ENCODE measurements at regions not wholly inside any gene's neighbourhood (a gene's known extent, or its start where the extent isn't known, plus 50 kb on each side); places are given as distances from the start of the nearest gene placed in this dataset.

DNA sequence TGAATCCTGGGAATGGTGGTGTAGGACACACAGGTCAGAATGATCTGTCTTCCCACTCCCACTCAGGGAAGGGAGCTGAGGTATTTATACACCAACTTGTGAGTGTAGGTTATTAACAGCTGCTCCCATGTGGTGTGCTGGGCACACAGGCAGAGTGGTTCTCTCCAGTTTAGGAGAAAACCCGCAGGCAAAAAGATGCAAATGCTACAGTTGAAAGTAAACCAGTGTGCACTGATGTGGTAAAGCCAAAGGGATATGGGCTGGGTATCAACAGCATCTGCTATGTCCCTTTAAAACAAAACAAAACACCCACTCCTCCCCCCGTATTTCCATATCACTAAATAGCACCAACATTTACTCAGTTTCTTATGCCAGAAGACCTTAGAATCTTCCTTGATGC, 75.4 kb upstream of the SYT13 start:
- Histone ChIP-seq H3K9me3 (no peaks in the 10 kb centered on the region), H3K4me1 (no peaks in the 10 kb centered on the region), H3K27me3 (peaks cover 0 to 6% (median 0%) of the 10 kb centered on the region in 3 donors), H3K36me3 (no peaks in the 10 kb centered on the region), H3K27ac (no peak overlapping the region), H3K4me3 (no peak overlapping the region)
- WGBS, 5 donors = 62 to 75% (median 72%) methylated on average over 2 of the region's 2 CpGs
- no peak for DNase-seq
- intact Hi-C loops (cut with DNase I; ENCODE audit: low total_unique reads) = no loop called here
- TF ChIP-seq, protein P1, sequence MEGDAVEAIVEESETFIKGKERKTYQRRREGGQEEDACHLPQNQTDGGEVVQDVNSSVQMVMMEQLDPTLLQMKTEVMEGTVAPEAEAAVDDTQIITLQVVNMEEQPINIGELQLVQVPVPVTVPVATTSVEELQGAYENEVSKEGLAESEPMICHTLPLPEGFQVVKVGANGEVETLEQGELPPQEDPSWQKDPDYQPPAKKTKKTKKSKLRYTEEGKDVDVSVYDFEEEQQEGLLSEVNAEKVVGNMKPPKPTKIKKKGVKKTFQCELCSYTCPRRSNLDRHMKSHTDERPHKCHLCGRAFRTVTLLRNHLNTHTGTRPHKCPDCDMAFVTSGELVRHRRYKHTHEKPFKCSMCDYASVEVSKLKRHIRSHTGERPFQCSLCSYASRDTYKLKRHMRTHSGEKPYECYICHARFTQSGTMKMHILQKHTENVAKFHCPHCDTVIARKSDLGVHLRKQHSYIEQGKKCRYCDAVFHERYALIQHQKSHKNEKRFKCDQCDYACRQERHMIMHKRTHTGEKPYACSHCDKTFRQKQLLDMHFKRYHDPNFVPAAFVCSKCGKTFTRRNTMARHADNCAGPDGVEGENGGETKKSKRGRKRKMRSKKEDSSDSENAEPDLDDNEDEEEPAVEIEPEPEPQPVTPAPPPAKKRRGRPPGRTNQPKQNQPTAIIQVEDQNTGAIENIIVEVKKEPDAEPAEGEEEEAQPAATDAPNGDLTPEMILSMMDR (IDR thresholded peaks at IDR 0.05) = no peak
- TF ChIP-seq EP300 (IDR thresholded peaks at IDR 0.05) (no peak), POLR2AphosphoS5 (IDR thresholded peaks at IDR 0.05) (no peak), POLR2A (IDR thresholded peaks at IDR 0.05) (no peak)

DNA sequence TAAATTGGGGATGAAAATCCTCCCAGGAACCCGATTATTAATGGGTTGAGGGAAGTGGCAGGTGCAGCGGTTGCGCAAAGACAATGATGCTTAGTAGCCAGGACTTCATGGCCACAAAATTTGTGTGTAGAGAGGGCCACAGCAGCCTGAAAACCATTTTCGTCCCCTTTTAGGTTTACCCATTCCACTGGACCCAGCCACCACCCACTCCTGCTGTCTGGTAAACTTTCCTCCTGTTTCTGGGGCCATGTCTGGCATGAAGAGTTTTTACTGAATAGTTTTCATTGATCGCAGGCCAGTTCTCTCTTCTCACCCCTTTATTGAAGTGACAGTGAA, 69.5 kb upstream of the SYT13 start:
- H3K27ac ChIP-seq = peak overlapping the region in 4 of 5 donors; percentile 48 to 77 (median 69)
- peaks cover 0 to 19% (median 3%) of the 10 kb centered on the region in 3 donors for H3K27me3 ChIP-seq
- TF ChIP-seq POLR2A (IDR thresholded peaks at IDR 0.05) (no peak), POLR2AphosphoS5 (IDR thresholded peaks at IDR 0.05) (no peak), EP300 (IDR thresholded peaks at IDR 0.05) (no peak)
- TF ChIP-seq, protein P1 (IDR thresholded peaks at IDR 0.05) = no peak
- WGBS, 5 donors = 13 to 27% (median 23%) methylated on average over 5 of the region's 5 CpGs
- intact Hi-C loops (cut with DNase I; ENCODE audit: low total_unique reads) = no loop called here
- peak in 1 of 2 donors; percentile 15 for DNase-seq
- no peaks in the 10 kb centered on the region for H3K9me3 ChIP-seq
- peak overlapping the region; percentile 56 to 69 (median 63) for H3K4me3 ChIP-seq
- H3K4me1 ChIP-seq = peaks cover 6 to 18% (median 12%) of the 10 kb centered on the region in 4 donors
- no peaks in the 10 kb centered on the region for H3K36me3 ChIP-seq

DNA sequence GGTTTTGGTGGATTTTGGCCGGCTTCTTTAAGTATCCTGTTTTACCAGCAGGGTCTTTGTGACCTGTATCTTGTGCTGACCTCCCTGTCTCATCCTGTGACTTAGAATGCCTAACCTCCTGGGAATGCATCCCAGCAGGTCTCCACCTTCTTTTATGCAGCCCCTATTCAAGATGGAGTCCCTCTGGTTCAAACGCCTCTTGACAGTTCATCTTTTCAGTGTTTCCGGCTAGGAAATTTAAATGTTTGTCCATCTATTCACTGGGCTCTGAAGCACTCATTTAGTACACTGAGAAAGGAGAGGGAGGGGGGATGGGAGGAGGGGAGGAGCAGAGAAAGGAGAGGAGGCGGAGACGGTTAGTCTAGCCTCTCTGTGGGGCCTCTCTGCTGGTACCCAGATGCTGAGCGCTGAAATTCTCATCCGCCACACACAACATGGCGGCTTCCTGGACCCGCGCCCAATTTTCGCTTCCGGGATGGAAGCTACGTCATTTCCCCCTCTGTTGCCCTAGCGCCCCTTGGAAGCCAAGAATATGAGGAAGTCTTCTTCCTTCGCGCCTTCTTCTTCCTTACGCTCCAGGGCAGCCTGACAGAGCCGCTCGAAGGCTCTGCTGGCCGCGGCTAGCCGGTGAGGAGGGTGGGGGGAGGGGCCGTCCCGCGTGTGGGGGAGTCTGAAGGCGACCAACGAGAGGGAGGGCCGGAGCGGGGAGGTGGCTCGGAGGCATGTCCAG, 69.0 kb upstream of the SYT13 start:
- intact Hi-C loops (cut with DNase I; ENCODE audit: low total_unique reads) = no loop called here
- peak overlapping the region in 4 of 5 donors; percentile 48 to 77 (median 69) for H3K27ac ChIP-seq
- 7 to 12% (median 10%) methylated on average over 30 of the region's 30 CpGs for WGBS, 5 donors

DNA sequence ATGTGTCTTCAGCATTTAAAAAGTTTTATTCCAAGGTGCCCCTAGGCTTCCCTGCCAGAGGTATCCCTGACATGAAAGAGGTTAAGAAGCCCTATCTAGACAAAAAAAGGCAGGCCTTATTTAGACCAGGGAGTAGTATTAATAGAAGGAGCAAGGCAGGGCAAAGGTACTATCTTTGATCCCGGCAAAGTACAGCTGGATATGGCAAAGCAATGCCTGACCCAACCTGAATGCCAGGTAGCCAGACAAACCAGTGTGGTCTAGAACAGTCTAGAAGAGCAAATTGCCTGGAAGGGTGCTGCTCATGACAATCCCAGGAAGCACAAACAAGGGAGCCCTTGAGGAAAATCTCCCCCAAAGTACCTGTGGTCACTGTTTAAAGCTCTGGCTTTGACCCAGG, 62.6 kb upstream of the SYT13 start:
- Histone ChIP-seq H3K36me3 (no peaks in the 10 kb centered on the region), H3K4me3 (no peak overlapping the region), H3K27me3 (peaks cover 0 to 23% (median 0%) of the 10 kb centered on the region in 3 donors), H3K4me1 (no peaks in the 10 kb centered on the region), H3K27ac (no peak overlapping the region), H3K9me3 (no peaks in the 10 kb centered on the region)
- intact Hi-C loops (cut with DNase I; ENCODE audit: low total_unique reads) = no loop called here
- TF ChIP-seq, protein P1 (IDR thresholded peaks at IDR 0.05) = no peak
- no peak for TF ChIP-seq EP300 (IDR thresholded peaks at IDR 0.05)
- TF ChIP-seq POLR2A (IDR thresholded peaks at IDR 0.05) = no peak
- no peak for TF ChIP-seq POLR2AphosphoS5 (IDR thresholded peaks at IDR 0.05)
- 75 to 92% (median 82%) methylated on average over 1 of the region's 1 CpG for WGBS, 5 donors
- no peak for DNase-seq

More for the DNA sequence above, 69.0 kb upstream of the SYT13 start:
- peak overlapping the region; percentile 56 to 69 (median 63) for H3K4me3 ChIP-seq
- peaks cover 0 to 19% (median 3%) of the 10 kb centered on the region in 3 donors for H3K27me3 ChIP-seq
- DNase-seq = peak; percentile 77 to 97
- H3K36me3 ChIP-seq = no peaks in the 10 kb centered on the region
- TF ChIP-seq POLR2A (IDR thresholded peaks at IDR 0.05) = no peak
- TF ChIP-seq, protein P1 (IDR thresholded peaks at IDR 0.05) = no peak
- no peak for TF ChIP-seq EP300 (IDR thresholded peaks at IDR 0.05)
- TF ChIP-seq POLR2AphosphoS5 (IDR thresholded peaks at IDR 0.05) = peak; percentile 5 to 87 (median 79)
- H3K4me1 ChIP-seq = peaks cover 6 to 18% (median 12%) of the 10 kb centered on the region in 4 donors
- H3K9me3 ChIP-seq = no peaks in the 10 kb centered on the region

Measured in stomach (tissue), 8 donors.